Fibroblast of lung (primary cell): ENCODE measurements at regions not wholly inside any gene's neighbourhood (a gene's known extent, or its start where the extent isn't known, plus 50 kb on each side); places are given as distances from the start of the nearest gene placed in this dataset.
A peak's percentile ranks its signal among the peaks of the same experiment; 100 is the strongest.

Source experiments
- DNase-seq, 2 donors: peaks; one replicate each; pipeline versions ENCODE4 v3.0.0 to v3.0.0-alpha.2; 2010; ENCODE audit warnings: low read depth in 2 of 2
- H2AFZ ChIP-seq: 2 replicates; pipeline ENCODE4 v1.5.1; 2012; ENCODE audit warnings: low read length, control low read depth, inconsistent platforms
- H3K27ac ChIP-seq: 2 replicates; pipeline ENCODE4 v1.5.1; 2011; ENCODE audit warnings: low read length, control low read depth; ENCODE audit not compliant: insufficient read depth
- H3K27me3 ChIP-seq: 2 replicates; pipeline ENCODE4 v1.5.1; 2011; ENCODE audit warnings: mild to moderate bottlenecking, low read length; ENCODE audit not compliant: control insufficient read depth, insufficient read depth
- H3K36me3 ChIP-seq: 2 replicates; pipeline ENCODE4 v1.5.1; 2011; ENCODE audit warnings: low read length; ENCODE audit not compliant: control insufficient read depth, insufficient read depth
- H3K4me1 ChIP-seq: 2 replicates; pipeline ENCODE4 v1.5.1; 2011; ENCODE audit warnings: low read length; ENCODE audit not compliant: control insufficient read depth, insufficient read depth; ENCODE audit errors: extremely low read depth
- H3K4me2 ChIP-seq: 2 replicates; pipeline ENCODE4 v1.5.1; 2011; ENCODE audit warnings: low read length, control low read depth; ENCODE audit not compliant: insufficient read depth; ENCODE audit errors: extremely low read depth
- H3K4me3 ChIP-seq, 4 experiments: fragments of 200-600 bp in 1 of 4; sonication (generic) in 1 of 4; replicated peaks in 1 of 4; 2 replicates each; pipeline ENCODE4 v1.5.1; 2011 to 2016; ENCODE audit warnings: low read length in 4 of 4, low read depth in 3 of 4, mild to moderate bottlenecking in 3 of 4, control low read depth in 2 of 4, inconsistent platforms in 1 of 4, mixed read lengths in 1 of 4; ENCODE audit not compliant: insufficient read depth in 1 of 4; ENCODE audit errors: control extremely low read depth in 1 of 4
- H3K79me2 ChIP-seq: 2 replicates; pipeline ENCODE4 v1.5.1; 2012; ENCODE audit warnings: mild to moderate bottlenecking, low read length, inconsistent platforms; ENCODE audit not compliant: control insufficient read depth, insufficient read depth
- H3K9ac ChIP-seq: 2 replicates; pipeline ENCODE4 v1.5.1; 2011; ENCODE audit warnings: mild to moderate bottlenecking, low read length, control low read depth; ENCODE audit not compliant: insufficient read depth
- H3K9me3 ChIP-seq: 2 replicates; pipeline ENCODE4 v1.5.1; 2012; ENCODE audit warnings: low read depth, low read length; ENCODE audit not compliant: control insufficient read depth, insufficient read depth
- H4K20me1 ChIP-seq: 2 replicates; pipeline ENCODE4 v1.5.1; 2011; ENCODE audit warnings: low read length; ENCODE audit not compliant: control insufficient read depth, insufficient read depth; ENCODE audit errors: extremely low read depth
- CTCF ChIP-seq, 2 donors: IDR thresholded peaks in 1 of 2; conservative IDR thresholded peaks in 1 of 2; 1 replicate in 1 of 2; 2 replicates in 1 of 2; pipeline ENCODE4 v1.5.1; 2011 to 2012; ENCODE audit warnings: low read length in 2 of 2, control low read depth in 1 of 2, inconsistent platforms in 1 of 2, low read depth in 1 of 2, mild to moderate bottlenecking in 1 of 2
- EZH2 ChIP-seq: IDR thresholded peaks from 2 replicates; pipeline ENCODE4 v1.5.1; 2012; ENCODE audit warnings: low read length, control low read depth, mild to moderate bottlenecking; ENCODE audit errors: missing control alignments

DNA sequence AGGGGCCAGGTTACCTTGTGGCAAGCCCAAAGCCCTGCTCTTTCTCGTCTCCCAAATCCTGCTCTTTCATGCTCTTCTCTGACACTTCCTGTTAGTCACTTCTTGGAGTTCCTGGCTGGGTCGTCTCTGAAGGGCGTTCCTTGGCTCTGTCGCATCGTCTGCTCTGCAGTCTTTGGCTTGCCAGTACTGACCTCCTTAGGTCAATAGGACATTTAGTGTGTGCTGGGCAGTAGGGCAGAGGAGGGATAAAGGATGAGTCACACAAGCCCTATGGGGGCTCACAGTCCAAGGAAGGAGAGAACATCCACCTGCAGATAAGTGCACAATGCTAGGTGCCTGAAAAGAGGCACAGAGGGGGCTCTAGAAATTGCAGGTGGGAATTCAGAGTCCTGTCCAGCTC is 87.5 kb downstream of the FAM43A start:
- no peaks in the 10 kb centered on the region for H3K79me2 ChIP-seq
- no peak overlapping the region for H3K9ac ChIP-seq
- no peaks in the 10 kb centered on the region for H4K20me1 ChIP-seq
- H3K4me3 ChIP-seq, result no peak overlapping the region
- no peak overlapping the region for H2AFZ ChIP-seq
- TF ChIP-seq EZH2, result no peak
- no peak for TF ChIP-seq CTCF (conservative IDR thresholded peaks at IDR 0.05 in 1 of 2, IDR thresholded peaks at IDR 0.05 in 1 of 2; ENCODE audit: low read depth in 1 of 2, low read length in 2 of 2)
- peaks cover 4% of the 10 kb centered on the region for H3K27me3 ChIP-seq
- H3K4me1 ChIP-seq, result no peaks in the 10 kb centered on the region
- no peak overlapping the region for H3K4me2 ChIP-seq
- H3K9me3 ChIP-seq, result no peaks in the 10 kb centered on the region
- H3K36me3 ChIP-seq, result no peaks in the 10 kb centered on the region
- no peak overlapping the region for H3K27ac ChIP-seq
- DNase-seq, result peak; percentile 33 to 38

DNA sequence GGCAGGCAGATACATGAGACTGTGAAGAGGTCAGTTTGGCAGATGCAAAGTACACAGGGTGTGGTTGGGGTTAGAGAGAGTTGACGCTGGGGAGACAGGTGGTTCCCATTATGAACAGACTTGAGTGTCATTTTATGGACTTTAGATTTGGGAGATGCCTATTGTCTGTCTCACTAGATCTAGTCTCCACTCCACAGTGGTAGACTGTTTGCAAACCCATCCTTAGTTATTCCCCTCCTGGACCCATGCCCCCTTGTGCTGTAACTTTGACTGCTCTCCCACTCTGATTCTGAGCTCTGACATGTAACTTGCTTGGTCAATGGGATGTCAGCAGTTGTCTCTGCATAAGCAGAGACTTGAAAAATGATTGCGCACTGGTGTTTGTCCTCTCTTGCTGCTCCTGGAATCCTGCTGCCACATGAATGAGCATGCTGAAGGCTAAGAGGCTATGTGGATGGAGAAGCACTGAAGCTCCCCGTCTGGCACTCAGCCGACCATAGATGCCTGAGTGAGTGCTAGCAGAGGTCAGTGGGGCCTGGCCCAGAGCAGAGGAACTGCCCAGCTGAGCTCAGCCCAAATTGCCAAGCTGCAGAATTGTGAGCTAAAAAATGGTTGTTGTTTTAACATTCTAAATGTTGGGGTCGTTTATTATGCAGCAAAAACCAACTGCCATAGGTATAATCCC is 88.2 kb downstream of the FAM43A start:
- no peaks in the 10 kb centered on the region for H3K9me3 ChIP-seq
- no peaks in the 10 kb centered on the region for H4K20me1 ChIP-seq
- H3K36me3 ChIP-seq, result no peaks in the 10 kb centered on the region
- no peak overlapping the region for H3K4me3 ChIP-seq
- no peak overlapping the region for H2AFZ ChIP-seq
- H3K9ac ChIP-seq, result no peak overlapping the region
- peak in 1 of 2 donors; percentile 40 for DNase-seq
- H3K27me3 ChIP-seq, result peaks cover 4% of the 10 kb centered on the region
- no peak for TF ChIP-seq EZH2
- TF ChIP-seq CTCF (conservative IDR thresholded peaks at IDR 0.05 in 1 of 2, IDR thresholded peaks at IDR 0.05 in 1 of 2; ENCODE audit: low read depth in 1 of 2, low read length in 2 of 2), result no peak
- no peak overlapping the region for H3K4me2 ChIP-seq
- H3K27ac ChIP-seq, result no peak overlapping the region
- H3K79me2 ChIP-seq, result no peaks in the 10 kb centered on the region
- H3K4me1 ChIP-seq, result no peaks in the 10 kb centered on the region

DNA sequence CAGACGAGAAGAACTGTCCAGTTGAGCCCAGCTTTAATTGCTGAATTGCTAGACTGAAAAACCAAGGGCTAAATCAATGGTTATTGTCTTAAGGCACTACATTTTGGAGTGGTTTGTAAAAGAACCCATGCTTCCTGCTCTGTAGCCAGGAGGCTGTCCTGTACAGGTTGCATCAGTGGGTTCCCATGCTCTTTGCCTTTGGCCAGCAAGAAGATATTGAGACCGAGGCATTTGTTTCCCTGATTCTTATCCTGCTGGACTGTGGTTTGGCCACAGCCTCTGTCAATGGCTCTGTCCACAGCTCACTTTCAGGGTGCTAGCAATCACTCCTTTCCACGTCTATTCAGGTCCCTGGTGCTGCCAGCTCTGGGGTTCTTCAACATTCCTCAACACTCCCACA is 89.6 kb downstream of the FAM43A start:
- Histone ChIP-seq H3K36me3 (no peaks in the 10 kb centered on the region), H3K27ac (no peak overlapping the region), H2AFZ (no peak overlapping the region), H3K9me3 (no peaks in the 10 kb centered on the region), H3K27me3 (peaks cover 4% of the 10 kb centered on the region), H3K4me3 (no peak overlapping the region), H4K20me1 (no peaks in the 10 kb centered on the region), H3K4me2 (no peak overlapping the region), H3K9ac (no peak overlapping the region), H3K79me2 (no peaks in the 10 kb centered on the region), H3K4me1 (no peaks in the 10 kb centered on the region)
- no peak for DNase-seq
- TF ChIP-seq CTCF (conservative IDR thresholded peaks at IDR 0.05 in 1 of 2, IDR thresholded peaks at IDR 0.05 in 1 of 2; ENCODE audit: low read depth in 1 of 2, low read length in 2 of 2) (no peak), EZH2 (no peak)
